ENCODE measurements at regions not wholly inside any gene's neighbourhood (a gene's known extent, or its start where the extent isn't known, plus 50 kb on each side); places are given as distances from the start of the nearest gene placed in this dataset.

DNA sequence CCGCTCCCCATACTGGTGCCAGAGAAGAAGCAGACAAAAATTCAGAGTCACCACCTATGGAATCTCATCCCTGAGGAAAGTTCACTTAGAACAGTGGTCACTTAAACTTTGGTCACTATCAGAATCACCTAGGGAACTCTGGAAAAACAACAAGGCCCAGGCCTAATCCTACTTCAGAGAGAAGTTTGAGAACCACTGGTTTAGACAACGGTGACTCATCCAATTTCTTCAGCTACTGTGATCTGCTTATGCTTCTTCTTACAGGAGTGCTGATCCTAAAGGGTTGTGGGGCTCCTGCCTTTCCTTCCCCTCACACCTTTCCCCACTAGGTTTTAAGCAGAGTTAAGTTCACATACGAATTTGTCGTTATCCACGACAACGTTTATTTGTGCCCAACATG is 194.7 kb upstream of the KLF4 start:
- Histone ChIP-seq H3K79me2 (ENCODE audit: control insufficient read depth, insufficient read depth, low read length) (no peaks in the 10 kb centered on the region), H3K4me2 (replicated peaks; ENCODE audit: low read depth, low read length, poor library complexity, severe bottlenecking) (no peak overlapping the region), H4K20me1 (ENCODE audit: control insufficient read depth, insufficient read depth, low read length, poor library complexity, severe bottlenecking) (no peaks in the 10 kb centered on the region), H3K9me3 (ENCODE audit: control extremely low read depth in 1 of 3, control insufficient read depth in 2 of 3, insufficient read depth in 1 of 3, low read length in 2 of 3) (no peaks in the 10 kb centered on the region), H3K27me3 (replicated peaks in 1 of 4; ENCODE audit: control extremely low read depth in 1 of 4, control insufficient read depth in 3 of 4, insufficient read depth in 4 of 4, low read length in 3 of 4) (no peaks in the 10 kb centered on the region), H3K36me3 (replicated peaks in 1 of 2; ENCODE audit: control extremely low read depth in 1 of 2, control insufficient read depth in 1 of 2, extremely low read depth in 1 of 2, insufficient read depth in 2 of 2, low read length in 1 of 2) (no peaks in the 10 kb centered on the region), H3K9ac (ENCODE audit: low read length) (no peak overlapping the region), H3K27ac (ENCODE audit: low read length in 2 of 2) (no peak overlapping the region), H3K4me3 (ENCODE audit: control extremely low read depth in 1 of 5, extremely low read depth in 1 of 5, insufficient read depth in 1 of 5, low read depth in 2 of 5, low read length in 4 of 5) (no peak overlapping the region), H3K4me1 (ENCODE audit: control insufficient read depth in 2 of 2, insufficient read depth in 2 of 2, low read length in 2 of 2) (no peaks in the 10 kb centered on the region), H2AFZ (ENCODE audit: insufficient read depth, low read depth, low read length, poor library complexity, severe bottlenecking) (no peak overlapping the region)
- Mint-ChIP-seq H3K4me3 (no peak overlapping the region), H3K27me3 (peaks cover 2% of the 10 kb centered on the region), H3K4me1 (no peaks in the 10 kb centered on the region), H3K9me3 (ENCODE audit: insufficient read depth) (peaks cover 2% of the 10 kb centered on the region), H3K27ac (no peak overlapping the region)
- DNase-seq (no peak), ATAC-seq (ENCODE audit: low read depth) (no peak)
- TF ChIP-seq EZH2 (IDR thresholded peaks at IDR 0.05; ENCODE audit: borderline replicate concordance, insufficient read depth, low read depth, low read length, poor library complexity, severe bottlenecking), result no peak
- TF ChIP-seq, protein P1, sequence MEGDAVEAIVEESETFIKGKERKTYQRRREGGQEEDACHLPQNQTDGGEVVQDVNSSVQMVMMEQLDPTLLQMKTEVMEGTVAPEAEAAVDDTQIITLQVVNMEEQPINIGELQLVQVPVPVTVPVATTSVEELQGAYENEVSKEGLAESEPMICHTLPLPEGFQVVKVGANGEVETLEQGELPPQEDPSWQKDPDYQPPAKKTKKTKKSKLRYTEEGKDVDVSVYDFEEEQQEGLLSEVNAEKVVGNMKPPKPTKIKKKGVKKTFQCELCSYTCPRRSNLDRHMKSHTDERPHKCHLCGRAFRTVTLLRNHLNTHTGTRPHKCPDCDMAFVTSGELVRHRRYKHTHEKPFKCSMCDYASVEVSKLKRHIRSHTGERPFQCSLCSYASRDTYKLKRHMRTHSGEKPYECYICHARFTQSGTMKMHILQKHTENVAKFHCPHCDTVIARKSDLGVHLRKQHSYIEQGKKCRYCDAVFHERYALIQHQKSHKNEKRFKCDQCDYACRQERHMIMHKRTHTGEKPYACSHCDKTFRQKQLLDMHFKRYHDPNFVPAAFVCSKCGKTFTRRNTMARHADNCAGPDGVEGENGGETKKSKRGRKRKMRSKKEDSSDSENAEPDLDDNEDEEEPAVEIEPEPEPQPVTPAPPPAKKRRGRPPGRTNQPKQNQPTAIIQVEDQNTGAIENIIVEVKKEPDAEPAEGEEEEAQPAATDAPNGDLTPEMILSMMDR (IDR thresholded peaks at IDR 0.05), result no peak
- intact Hi-C loops (cut with micrococcal nuclease), result no loop called here
- POLR2A ChIA-PET, result no interaction called here
- whole genome bisulfite sequencing (ENCODE audit: insufficient coverage), result 100% methylated on average over 2 of the region's 6 CpGs
- CTCF ChIA-PET, result no interaction called here

DNA sequence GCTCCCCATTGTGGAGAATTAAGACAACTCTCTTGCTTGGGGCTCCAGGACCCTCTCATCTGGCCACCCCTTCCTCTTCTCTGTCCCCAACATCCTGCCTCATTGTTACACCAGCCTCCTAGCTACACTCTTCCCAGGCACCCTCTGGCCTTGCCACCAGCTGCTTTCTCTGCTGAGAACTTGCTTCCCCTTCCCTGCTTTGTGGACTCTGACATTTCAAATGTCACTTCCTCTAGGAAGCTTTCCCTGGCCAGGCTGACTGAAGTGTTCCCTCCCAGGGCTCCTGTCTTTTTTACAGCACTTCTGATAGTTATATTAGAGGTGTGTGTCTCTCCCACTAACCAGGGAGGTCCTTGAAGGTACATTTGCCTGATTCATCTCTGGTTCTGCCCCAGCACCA is 194.0 kb upstream of the KLF4 start:
- H3K4me2 ChIP-seq (replicated peaks; ENCODE audit: low read depth, low read length, poor library complexity, severe bottlenecking), result no peak overlapping the region
- no peak overlapping the region for H3K4me3 Mint-ChIP-seq
- H3K4me1 Mint-ChIP-seq, result no peaks in the 10 kb centered on the region

More for the DNA sequence above, 194.0 kb upstream of the KLF4 start:
- intact Hi-C loops (cut with micrococcal nuclease), result no loop called here
- Mint-ChIP-seq H3K27me3 (peaks cover 3% of the 10 kb centered on the region), H3K27ac (no peak overlapping the region), H3K9me3 (ENCODE audit: insufficient read depth) (no peaks in the 10 kb centered on the region)
- Histone ChIP-seq H3K36me3 (replicated peaks in 1 of 2; ENCODE audit: control extremely low read depth in 1 of 2, control insufficient read depth in 1 of 2, extremely low read depth in 1 of 2, insufficient read depth in 2 of 2, low read length in 1 of 2) (no peaks in the 10 kb centered on the region), H2AFZ (ENCODE audit: insufficient read depth, low read depth, low read length, poor library complexity, severe bottlenecking) (no peak overlapping the region), H3K27me3 (replicated peaks in 1 of 4; ENCODE audit: control extremely low read depth in 1 of 4, control insufficient read depth in 3 of 4, insufficient read depth in 4 of 4, low read length in 3 of 4) (no peaks in the 10 kb centered on the region), H3K27ac (ENCODE audit: low read length in 2 of 2) (no peak overlapping the region), H3K4me1 (ENCODE audit: control insufficient read depth in 2 of 2, insufficient read depth in 2 of 2, low read length in 2 of 2) (no peaks in the 10 kb centered on the region), H3K4me3 (ENCODE audit: control extremely low read depth in 1 of 5, extremely low read depth in 1 of 5, insufficient read depth in 1 of 5, low read depth in 2 of 5, low read length in 4 of 5) (no peak overlapping the region), H3K79me2 (ENCODE audit: control insufficient read depth, insufficient read depth, low read length) (no peaks in the 10 kb centered on the region), H3K9me3 (ENCODE audit: control extremely low read depth in 1 of 3, control insufficient read depth in 2 of 3, insufficient read depth in 1 of 3, low read length in 2 of 3) (no peaks in the 10 kb centered on the region), H3K9ac (ENCODE audit: low read length) (no peak overlapping the region), H4K20me1 (ENCODE audit: control insufficient read depth, insufficient read depth, low read length, poor library complexity, severe bottlenecking) (no peaks in the 10 kb centered on the region)
- no peak for DNase-seq
- TF ChIP-seq, protein P1 (IDR thresholded peaks at IDR 0.05), result no peak
- no peak for TF ChIP-seq EZH2 (IDR thresholded peaks at IDR 0.05; ENCODE audit: borderline replicate concordance, insufficient read depth, low read depth, low read length, poor library complexity, severe bottlenecking)
- ChIA-PET CTCF (no interaction called here), POLR2A (no interaction called here)
- ATAC-seq (ENCODE audit: low read depth), result no peak

All from B cell (primary cell).